PC-9 (cell line): ENCODE measurements at regions not wholly inside any gene's neighbourhood (a gene's known extent, or its start where the extent isn't known, plus 50 kb on each side); places are given as distances from the start of the nearest gene placed in this dataset.

Source experiments
- CTCF ChIP-seq: fragments of 200-600 bp; sonication (generic); conservative IDR thresholded peaks from 2 replicates; pipeline ENCODE4 v1.6.1; 2017; ENCODE audit warnings: mixed run types, antibody characterized with exemption, mild to moderate bottlenecking, moderate library complexity
- EZH2 ChIP-seq: fragments of 200-600 bp; sonication (generic); IDR thresholded peaks from 2 replicates; pipeline ENCODE4 v1.8.0; 2017; ENCODE audit warnings: antibody characterized with exemption, low read depth

GRCh38 chr21:18951271-18952038 is 547.9 kb upstream of the TMPRSS15 start:
- TF ChIP-seq CTCF (peak; percentile 53; the same call in 1 of the 2 replicates), EZH2 (no peak)
